ENCODE measurements at regions not wholly inside any gene's neighbourhood (a gene's known extent, or its start where the extent isn't known, plus 50 kb on each side); places are given as distances from the start of the nearest gene placed in this dataset.

- TF ChIP-seq CTCF (IDR thresholded peaks at IDR 0.05; ENCODE audit: insufficient read depth, low read depth, low read length, missing control alignments): no peak
- no peak for DNase-seq (ENCODE audit: low read depth)
- no peak overlapping the region for H3K4me3 ChIP-seq (ENCODE audit: low read length)
Measured at GRCh38 chr7:72524037-72524436, 111.9 kb upstream of the CALN1 start.

- no peak for DNase-seq (ENCODE audit: low read depth)
- TF ChIP-seq CTCF (IDR thresholded peaks at IDR 0.05; ENCODE audit: insufficient read depth, low read depth, low read length, missing control alignments): no peak
- no peak overlapping the region for H3K4me3 ChIP-seq (ENCODE audit: low read length)
Measured at GRCh38 chr7:72504061-72504706, 92.0 kb upstream of the CALN1 start.

GRCh38 chr7:72503644-72504043 is 91.5 kb upstream of the CALN1 start:
- H3K4me3 ChIP-seq (ENCODE audit: low read length): no peak overlapping the region
- DNase-seq (ENCODE audit: low read depth): no peak
- TF ChIP-seq CTCF (IDR thresholded peaks at IDR 0.05; ENCODE audit: insufficient read depth, low read depth, low read length, missing control alignments): no peak

GRCh38 chr7:72494807-72495206 is 82.7 kb upstream of the CALN1 start:
- TF ChIP-seq CTCF (IDR thresholded peaks at IDR 0.05; ENCODE audit: insufficient read depth, low read depth, low read length, missing control alignments): no peak
- DNase-seq (ENCODE audit: low read depth): no peak
- no peak overlapping the region for H3K4me3 ChIP-seq (ENCODE audit: low read length)

- TF ChIP-seq CTCF (IDR thresholded peaks at IDR 0.05; ENCODE audit: insufficient read depth, low read depth, low read length, missing control alignments): peak; percentile 52
- DNase-seq (ENCODE audit: low read depth): peak; percentile 55
- H3K4me3 ChIP-seq (ENCODE audit: low read length): no peak overlapping the region
Measured at GRCh38 chr7:72493850-72494661, 81.9 kb upstream of the CALN1 start.

GRCh38 chr7:72492461-72493065 is 80.4 kb upstream of the CALN1 start:
- DNase-seq (ENCODE audit: low read depth): no peak
- no peak overlapping the region for H3K4me3 ChIP-seq (ENCODE audit: low read length)
- TF ChIP-seq CTCF (IDR thresholded peaks at IDR 0.05; ENCODE audit: insufficient read depth, low read depth, low read length, missing control alignments): no peak
